A549 (cell line): ENCODE measurements at regions not wholly inside any gene's neighbourhood (a gene's known extent, or its start where the extent isn't known, plus 50 kb on each side); places are given as distances from the start of the nearest gene placed in this dataset.
"Not testable (repeated sequence)": the region's sequence is repeated elsewhere in the genome, so short reads cannot be mapped to it uniquely, and the experiment has no call there.

Source experiments
- ATAC-seq, 2 experiments: fragments of 200-7000 bp in 1 of 2; fragments of >200 bp in 1 of 2; cut with Nextera tagmentation in 1 of 2; cut with Tn5 transposase in 1 of 2; 3 replicates each; pipeline versions ENCODE4 v1.8.0 to v1.9.1; 2018 to 2020; ENCODE audit warnings: mild to moderate bottlenecking in 1 of 2, moderate library complexity in 1 of 2
- CTCF ChIA-PET: fragments of 300-600 bp; sonication (Branson Sonifier 250); formaldehyde crosslinking; extraction: SDS; loops from one replicate; lab custom pipeline; 2021; ENCODE audit warnings: antibody characterized with exemption, inconsistent platforms; lab: Yijun Ruan, JAX
- POLR2A ChIA-PET: fragments of 350-600 bp; formaldehyde crosslinking; extraction: SDS; loops from one replicate; lab custom pipeline; 2021; ENCODE audit warnings: antibody characterized with exemption, inconsistent platforms; lab: Yijun Ruan, JAX
- DNase-seq, 2 experiments: peaks; one replicate each; pipeline versions ENCODE4 v3.0.0 to v3.0.0-alpha.2; 2011 to 2016; ENCODE audit warnings: low read depth in 1 of 2, low spot score in 1 of 2
- FAIRE-seq: peaks from 2 replicates; lab custom pipeline; 2011; peaks lifted over from hg19 to GRCh38; lab: Jason Lieb, UNC
- H3K27ac ChIP-seq, 2 experiments: fragments of >200 bp; sonication (Bioruptor Twin); formaldehyde crosslinking; 3 replicates each; pipeline ENCODE4 v1.5.1; 2016 to 2017
- H3K4me1 ChIP-seq: fragments of >200 bp; sonication (Bioruptor Twin); formaldehyde crosslinking; 3 replicates; pipeline ENCODE4 v1.6.1; 2016
- H3K4me2 ChIP-seq: fragments of >200 bp; sonication (Bioruptor Twin); formaldehyde crosslinking; 3 replicates; pipeline ENCODE4 v1.6.1; 2016
- H3K4me3 ChIP-seq: fragments of >200 bp; sonication (Bioruptor Twin); formaldehyde crosslinking; 3 replicates; pipeline ENCODE4 v1.5.1; 2016
- H3K9me3 ChIP-seq: fragments of >200 bp; sonication (Bioruptor Twin); formaldehyde crosslinking; 3 replicates; pipeline ENCODE4 v1.6.1; 2016
- CBX8 ChIP-seq: fragments of 200-600 bp; sonication (generic); IDR thresholded peaks from 2 replicates; pipeline ENCODE4 v1.6.1; 2016
- CHD4 ChIP-seq: fragments of 200-600 bp; sonication (generic); IDR thresholded peaks from 2 replicates; pipeline ENCODE4 v1.6.1; 2016; ENCODE audit warnings: antibody characterized with exemption, mild to moderate bottlenecking, borderline replicate concordance
- E2F6 ChIP-seq: IDR thresholded peaks from 2 replicates; pipeline ENCODE4 v1.6.1; 2012; ENCODE audit warnings: low read depth, borderline replicate concordance
- EHF ChIP-seq: fragments of 250-450 bp; sonication (Bioruptor Pico); IDR thresholded peaks from 2 replicates; pipeline ENCODE4 v1.5.0; 2020; ENCODE audit warnings: mild to moderate bottlenecking
- EP300 ChIP-seq, 2 experiments: fragments of >200 bp; sonication (Bioruptor Twin); formaldehyde crosslinking; IDR thresholded peaks; 2 replicates in 1 of 2; 3 replicates in 1 of 2; pipeline ENCODE4 v1.6.1; 2016 to 2017
- ESRRA ChIP-seq: fragments of 150-350 bp; IDR thresholded peaks from 2 replicates; pipeline ENCODE4 v1.6.1; 2014; ENCODE audit warnings: mild to moderate bottlenecking, low read length, borderline replicate concordance
- FOSB ChIP-seq: fragments of 250-450 bp; sonication (Bioruptor Pico); IDR thresholded peaks from 2 replicates; pipeline ENCODE4 v1.5.0; 2020; ENCODE audit warnings: mild to moderate bottlenecking, moderate library complexity
- FOSL2 ChIP-seq, 2 experiments: fragments of 450-650 bp in 1 of 2; fragments of >200 bp in 1 of 2; sonication (Bioruptor Twin) in 1 of 2; formaldehyde crosslinking; IDR thresholded peaks; 2 replicates each; pipeline versions ENCODE4 v1.5.0 to v1.6.1; 2016 to 2020; ENCODE audit warnings: mild to moderate bottlenecking in 1 of 2, moderate library complexity in 1 of 2
- GATA3 ChIP-seq: IDR thresholded peaks from 2 replicates; pipeline ENCODE4 v1.6.1; 2012; ENCODE audit warnings: borderline replicate concordance
- HOXB13 ChIP-seq: fragments of 250-450 bp; sonication (Bioruptor Pico); IDR thresholded peaks from 2 replicates; pipeline ENCODE4 v1.5.0; 2020; ENCODE audit warnings: low read depth, mild to moderate bottlenecking, moderate library complexity
- JUN ChIP-seq, 2 experiments: fragments of >200 bp; sonication (Bioruptor Twin); formaldehyde crosslinking; IDR thresholded peaks; 2 replicates in 1 of 2; 3 replicates in 1 of 2; pipeline ENCODE4 v1.6.1; 2016 to 2017
- JUNB ChIP-seq: fragments of >200 bp; sonication (Bioruptor Twin); formaldehyde crosslinking; IDR thresholded peaks from 2 replicates; pipeline ENCODE4 v1.6.1; 2016
- KDM1A ChIP-seq: fragments of 200-600 bp; sonication (generic); IDR thresholded peaks from 2 replicates; pipeline ENCODE4 v1.6.1; 2016; ENCODE audit warnings: low read depth, mild to moderate bottlenecking
- MAFK ChIP-seq: fragments of 450-650 bp; IDR thresholded peaks from 2 replicates; pipeline ENCODE4 v1.6.1; 2014; ENCODE audit not compliant: partially characterized antibody
- MAZ ChIP-seq: fragments of 150-350 bp; IDR thresholded peaks from 2 replicates; pipeline ENCODE4 v1.6.1; 2014; ENCODE audit warnings: antibody characterized with exemption, low read depth, low read length, borderline replicate concordance
- NFE2L2 ChIP-seq: fragments of 150-350 bp; conservative IDR thresholded peaks from 2 replicates; pipeline ENCODE4 v1.6.1; 2014; ENCODE audit warnings: low read length
- NR3C1 ChIP-seq: fragments of >200 bp; sonication (Bioruptor Twin); formaldehyde crosslinking; IDR thresholded peaks from 3 replicates; pipeline ENCODE4 v1.6.1; 2017
- PHF8 ChIP-seq: fragments of 200-600 bp; sonication (generic); IDR thresholded peaks from 2 replicates; pipeline ENCODE4 v1.6.1; 2016; ENCODE audit warnings: low read depth, mild to moderate bottlenecking, antibody characterized with exemption, moderate library complexity, borderline replicate concordance
- POLR2A ChIP-seq: IDR thresholded peaks from 2 replicates; pipeline ENCODE4 v1.6.1; 2012; ENCODE audit warnings: mild to moderate bottlenecking, low read length
- RFX5 ChIP-seq: fragments of 450-650 bp; IDR thresholded peaks from 2 replicates; pipeline ENCODE4 v1.7.1; 2014; ENCODE audit warnings: antibody characterized with exemption, mild to moderate bottlenecking, moderate library complexity
- RNF2 ChIP-seq: fragments of 200-600 bp; sonication (generic); IDR thresholded peaks from 2 replicates; pipeline ENCODE4 v1.6.1; 2016; ENCODE audit warnings: low read depth, mild to moderate bottlenecking, antibody characterized with exemption, moderate library complexity, borderline replicate concordance
- ZSCAN20 ChIP-seq: fragments of 250-450 bp; sonication (Bioruptor Pico); IDR thresholded peaks from 2 replicates; pipeline ENCODE4 v1.8.0; 2022; ENCODE audit warnings: mild to moderate bottlenecking, moderate library complexity
- WGBS: methylation state at CpG from one replicate; pipeline ENCODE4 v1.1.6; 2017; ENCODE audit errors: missing lambda C conversion rate; 5-methylcytosine and 5-hydroxymethylcytosine counted together
- TF ChIP-seq, protein P1 (sequence below): IDR thresholded peaks from 2 replicates; pipeline ENCODE4 v1.6.1; 2012
- TF ChIP-seq, protein P2 (sequence below): fragments of 200-600 bp; sonication (generic); IDR thresholded peaks from 2 replicates; pipeline ENCODE4 v1.6.1; 2016; ENCODE audit warnings: antibody characterized with exemption, mild to moderate bottlenecking, moderate library complexity

DNA sequence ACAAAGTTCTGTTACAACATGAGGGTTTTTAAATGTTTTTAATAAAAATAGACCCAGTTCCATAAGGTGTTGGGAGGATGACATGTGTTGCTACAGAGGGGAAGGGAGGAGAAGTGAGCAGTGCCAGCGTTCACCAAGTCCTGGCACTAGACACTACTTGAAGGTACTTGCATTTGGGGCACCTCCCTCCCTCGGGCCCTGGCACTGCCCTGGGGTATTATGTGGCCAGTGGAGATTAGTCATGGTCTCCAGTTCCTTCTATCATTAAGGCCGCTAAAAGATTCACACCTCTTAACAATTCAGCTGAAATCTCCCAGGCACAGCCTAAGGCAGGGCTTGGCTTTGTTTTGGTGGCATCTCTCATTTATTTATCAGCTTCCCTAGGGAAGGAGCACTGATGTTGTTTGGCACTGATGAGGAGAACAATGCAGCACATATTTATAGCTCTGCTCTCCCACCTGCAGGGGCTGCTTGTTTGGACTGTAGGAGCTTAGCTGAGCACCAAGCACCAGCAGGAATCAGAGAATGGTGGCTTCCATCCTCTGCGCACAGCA lies 155.5 kb upstream of the NTF3 start:
- ATAC-seq, result no peak
- no peak overlapping the region for H3K4me2 ChIP-seq
- no peaks in the 10 kb centered on the region for H3K4me1 ChIP-seq
- H3K27ac ChIP-seq, result no peak overlapping the region
- ChIA-PET POLR2A (no interaction called here), CTCF (no interaction called here)
- 23% methylated on average over 4 of the region's 4 CpGs for WGBS
- H3K9me3 ChIP-seq, result no peaks in the 10 kb centered on the region
- H3K4me3 ChIP-seq, result no peak overlapping the region
- no peak for FAIRE-seq
- no peak for DNase-seq
- TF ChIP-seq, protein P1, sequence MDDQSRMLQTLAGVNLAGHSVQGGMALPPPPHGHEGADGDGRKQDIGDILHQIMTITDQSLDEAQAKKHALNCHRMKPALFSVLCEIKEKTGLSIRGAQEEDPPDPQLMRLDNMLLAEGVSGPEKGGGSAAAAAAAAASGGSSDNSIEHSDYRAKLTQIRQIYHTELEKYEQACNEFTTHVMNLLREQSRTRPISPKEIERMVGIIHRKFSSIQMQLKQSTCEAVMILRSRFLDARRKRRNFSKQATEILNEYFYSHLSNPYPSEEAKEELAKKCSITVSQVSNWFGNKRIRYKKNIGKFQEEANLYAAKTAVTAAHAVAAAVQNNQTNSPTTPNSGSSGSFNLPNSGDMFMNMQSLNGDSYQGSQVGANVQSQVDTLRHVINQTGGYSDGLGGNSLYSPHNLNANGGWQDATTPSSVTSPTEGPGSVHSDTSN, result no peak
- TF ChIP-seq RFX5, result no peak
- TF ChIP-seq JUN (IDR thresholded peaks at IDR 0.05), result no peak
- TF ChIP-seq KDM1A, result no peak
- TF ChIP-seq POLR2A, result no peak
- TF ChIP-seq ESRRA, result no peak
- no peak for TF ChIP-seq JUNB
- no peak for TF ChIP-seq ZSCAN20 (CRISPR knock-in tag)
- TF ChIP-seq FOSB (CRISPR knock-in tag), result no peak
- no peak for TF ChIP-seq GATA3
- TF ChIP-seq MAZ, result no peak

DNA sequence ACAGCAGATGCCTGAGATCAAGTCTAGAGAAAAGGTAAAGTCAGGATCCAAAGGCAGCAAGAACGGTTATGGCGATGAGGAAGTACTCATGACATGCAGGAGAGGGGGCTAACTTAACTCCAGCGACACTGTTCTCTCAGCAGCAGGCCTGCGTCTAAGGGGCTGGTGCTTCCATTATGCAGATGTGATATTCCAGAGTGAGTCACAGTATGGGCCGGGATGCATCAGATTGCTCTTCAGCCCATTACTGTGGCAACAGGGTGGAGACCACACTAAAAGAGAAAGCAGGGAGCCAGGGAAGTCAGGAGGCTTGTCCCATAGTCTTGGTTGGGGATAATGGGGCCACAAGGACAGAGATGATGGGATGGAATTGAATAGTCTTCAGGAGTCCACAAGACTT lies 151.8 kb upstream of the NTF3 start:
- Histone ChIP-seq H3K9me3 (no peaks in the 10 kb centered on the region), H3K4me1 (no peaks in the 10 kb centered on the region), H3K4me3 (no peak overlapping the region), H3K4me2 (no peak overlapping the region), H3K27ac (no peak overlapping the region)
- no peak for TF ChIP-seq HOXB13
- no peak for TF ChIP-seq NR3C1
- TF ChIP-seq RNF2, result no peak
- no peak for TF ChIP-seq JUN (IDR thresholded peaks at IDR 0.05)
- no peak for TF ChIP-seq PHF8
- no peak for TF ChIP-seq CBX8
- TF ChIP-seq EHF, result no peak
- TF ChIP-seq CHD4, result no peak
- TF ChIP-seq, protein P2, sequence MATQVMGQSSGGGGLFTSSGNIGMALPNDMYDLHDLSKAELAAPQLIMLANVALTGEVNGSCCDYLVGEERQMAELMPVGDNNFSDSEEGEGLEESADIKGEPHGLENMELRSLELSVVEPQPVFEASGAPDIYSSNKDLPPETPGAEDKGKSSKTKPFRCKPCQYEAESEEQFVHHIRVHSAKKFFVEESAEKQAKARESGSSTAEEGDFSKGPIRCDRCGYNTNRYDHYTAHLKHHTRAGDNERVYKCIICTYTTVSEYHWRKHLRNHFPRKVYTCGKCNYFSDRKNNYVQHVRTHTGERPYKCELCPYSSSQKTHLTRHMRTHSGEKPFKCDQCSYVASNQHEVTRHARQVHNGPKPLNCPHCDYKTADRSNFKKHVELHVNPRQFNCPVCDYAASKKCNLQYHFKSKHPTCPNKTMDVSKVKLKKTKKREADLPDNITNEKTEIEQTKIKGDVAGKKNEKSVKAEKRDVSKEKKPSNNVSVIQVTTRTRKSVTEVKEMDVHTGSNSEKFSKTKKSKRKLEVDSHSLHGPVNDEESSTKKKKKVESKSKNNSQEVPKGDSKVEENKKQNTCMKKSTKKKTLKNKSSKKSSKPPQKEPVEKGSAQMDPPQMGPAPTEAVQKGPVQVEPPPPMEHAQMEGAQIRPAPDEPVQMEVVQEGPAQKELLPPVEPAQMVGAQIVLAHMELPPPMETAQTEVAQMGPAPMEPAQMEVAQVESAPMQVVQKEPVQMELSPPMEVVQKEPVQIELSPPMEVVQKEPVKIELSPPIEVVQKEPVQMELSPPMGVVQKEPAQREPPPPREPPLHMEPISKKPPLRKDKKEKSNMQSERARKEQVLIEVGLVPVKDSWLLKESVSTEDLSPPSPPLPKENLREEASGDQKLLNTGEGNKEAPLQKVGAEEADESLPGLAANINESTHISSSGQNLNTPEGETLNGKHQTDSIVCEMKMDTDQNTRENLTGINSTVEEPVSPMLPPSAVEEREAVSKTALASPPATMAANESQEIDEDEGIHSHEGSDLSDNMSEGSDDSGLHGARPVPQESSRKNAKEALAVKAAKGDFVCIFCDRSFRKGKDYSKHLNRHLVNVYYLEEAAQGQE, result no peak
- TF ChIP-seq EP300 (IDR thresholded peaks at IDR 0.05), result no peak
- TF ChIP-seq FOSL2 (IDR thresholded peaks at IDR 0.05), result no peak
- no peak for TF ChIP-seq FOSL2 (CRISPR knock-in tag; IDR thresholded peaks at IDR 0.05)
- TF ChIP-seq E2F6, result no peak
- no peak for TF ChIP-seq NFE2L2
- no peak for TF ChIP-seq MAFK
- TF ChIP-seq POLR2A, result no peak
- TF ChIP-seq, protein P1, result no peak
- no peak for DNase-seq
- POLR2A ChIA-PET, result no interaction called here
- ATAC-seq, result no peak
- no peak for FAIRE-seq
- 23% methylated on average over 5 of the region's 5 CpGs for WGBS
- CTCF ChIA-PET, result no interaction called here

DNA sequence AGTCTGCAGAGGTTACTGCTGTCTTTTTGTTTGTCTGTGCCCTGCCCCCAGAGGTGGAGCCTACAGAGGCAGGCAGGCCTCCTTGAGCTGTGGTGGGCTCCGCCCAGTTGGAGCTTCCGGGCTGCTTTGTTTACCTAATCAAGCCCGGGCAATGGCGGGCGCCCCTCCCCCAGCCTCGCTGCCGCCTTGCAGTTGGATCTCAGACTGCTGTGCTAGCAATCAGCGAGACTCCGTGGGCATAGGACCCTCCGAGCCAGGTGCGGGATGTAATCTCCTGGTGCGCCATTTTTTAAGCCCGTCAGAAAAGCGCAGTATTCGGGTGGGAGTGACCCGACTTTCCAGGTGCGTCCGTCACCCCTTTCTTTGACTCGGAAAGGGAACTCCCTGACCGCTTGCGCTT lies 141.5 kb upstream of the NTF3 start:
- H3K9me3 ChIP-seq, CTCF ChIA-PET, H3K4me1 ChIP-seq, DNase-seq, H3K4me2 ChIP-seq, POLR2A ChIA-PET, H3K27ac ChIP-seq, ATAC-seq, FAIRE-seq, H3K4me3 ChIP-seq: not testable (repeated sequence)
- 53% methylated on average over 16 of the region's 21 CpGs for WGBS
